BLaER1 (cell line): ENCODE measurements at regions not wholly inside any gene's neighbourhood (a gene's known extent, or its start where the extent isn't known, plus 50 kb on each side); places are given as distances from the start of the nearest gene placed in this dataset.
"Not testable (repeated sequence)": the region's sequence is repeated elsewhere in the genome, so short reads cannot be mapped to it uniquely, and the experiment has no call there.

Experiments used
- H3K27ac ChIP-seq: shearing (Covaris generic); formaldehyde crosslinking; 2 replicates; pipeline ENCODE4 v1.8.1; 2022
- H3K27me3 ChIP-seq: shearing (Covaris generic); formaldehyde crosslinking; 2 replicates; pipeline ENCODE4 v1.8.1; 2022
- H3K36me3 ChIP-seq: shearing (Covaris generic); formaldehyde crosslinking; 2 replicates; pipeline ENCODE4 v1.8.1; 2022
- H3K4me1 ChIP-seq: shearing (Covaris generic); formaldehyde crosslinking; 2 replicates; pipeline ENCODE4 v1.8.1; 2022
- H3K4me2 ChIP-seq: shearing (Covaris generic); formaldehyde crosslinking; 2 replicates; pipeline ENCODE4 v1.8.1; 2022
- H3K4me3 ChIP-seq: shearing (Covaris generic); formaldehyde crosslinking; 2 replicates; pipeline ENCODE4 v1.8.1; 2022
- H3K9ac ChIP-seq: shearing (Covaris generic); formaldehyde crosslinking; 2 replicates; pipeline ENCODE4 v1.8.1; 2022
- H3K9me3 ChIP-seq: shearing (Covaris generic); formaldehyde crosslinking; 2 replicates; pipeline ENCODE4 v1.8.1; 2022
- H4K20me1 ChIP-seq: shearing (Covaris generic); formaldehyde crosslinking; 2 replicates; pipeline ENCODE4 v1.8.1; 2022
- Cebpa-rat ChIP-seq: shearing (Covaris generic); IDR thresholded peaks from 2 replicates; pipeline ENCODE4 v1.8.1; 2022

- Histone ChIP-seq H3K4me1 (no peaks in the 10 kb centered on the region), H3K27ac (no peak overlapping the region), H3K36me3 (no peaks in the 10 kb centered on the region), H3K9ac (no peak overlapping the region), H3K4me3 (no peak overlapping the region), H3K9me3 (peaks cover 5% of the 10 kb centered on the region; the same call in 1 of the 2 replicates), H4K20me1 (no peaks in the 10 kb centered on the region), H3K4me2 (no peak overlapping the region), H3K27me3 (no peaks in the 10 kb centered on the region)
- no peak for TF ChIP-seq Cebpa-rat
Measured at GRCh38 chr12:92384571-92384970, 238.9 kb upstream of the BTG1 start.

GRCh38 chr12:92382383-92382878 is 236.8 kb upstream of the BTG1 start:
- no peaks in the 10 kb centered on the region for H3K4me1 ChIP-seq
- no peaks in the 10 kb centered on the region for H3K27me3 ChIP-seq
- H3K36me3 ChIP-seq = no peaks in the 10 kb centered on the region
- no peak overlapping the region for H3K27ac ChIP-seq
- TF ChIP-seq Cebpa-rat = no peak
- H3K4me2 ChIP-seq = no peak overlapping the region
- H3K9ac ChIP-seq = no peak overlapping the region
- H4K20me1 ChIP-seq = no peaks in the 10 kb centered on the region
- peaks cover 5% of the 10 kb centered on the region; the same call in 1 of the 2 replicates for H3K9me3 ChIP-seq
- no peak overlapping the region for H3K4me3 ChIP-seq

- no peaks in the 10 kb centered on the region for H3K36me3 ChIP-seq
- no peak overlapping the region for H3K9ac ChIP-seq
- no peaks in the 10 kb centered on the region for H4K20me1 ChIP-seq
- H3K27ac ChIP-seq = no peak overlapping the region
- no peak overlapping the region for H3K4me3 ChIP-seq
- H3K9me3 ChIP-seq = peaks cover 4% of the 10 kb centered on the region; the same call in 1 of the 2 replicates
- H3K4me2 ChIP-seq = no peak overlapping the region
- TF ChIP-seq Cebpa-rat = no peak
- H3K4me1 ChIP-seq = no peaks in the 10 kb centered on the region
- H3K27me3 ChIP-seq = no peaks in the 10 kb centered on the region
Measured at GRCh38 chr12:92381856-92382255, 236.2 kb upstream of the BTG1 start.

- TF ChIP-seq Cebpa-rat = no peak
- no peak overlapping the region for H3K9ac ChIP-seq
- H3K4me2 ChIP-seq = no peak overlapping the region
- no peaks in the 10 kb centered on the region for H3K36me3 ChIP-seq
- H3K4me1 ChIP-seq = no peaks in the 10 kb centered on the region
- H4K20me1 ChIP-seq = no peaks in the 10 kb centered on the region
- no peak overlapping the region for H3K4me3 ChIP-seq
- H3K27me3 ChIP-seq = no peaks in the 10 kb centered on the region
- no peaks in the 10 kb centered on the region for H3K9me3 ChIP-seq
- no peak overlapping the region for H3K27ac ChIP-seq
Measured at GRCh38 chr12:92378682-92379479, 233.2 kb upstream of the BTG1 start.

- not testable (repeated sequence) for H3K9me3 ChIP-seq, H3K9ac ChIP-seq, H3K4me1 ChIP-seq, H4K20me1 ChIP-seq, H3K4me3 ChIP-seq, H3K27me3 ChIP-seq, H3K36me3 ChIP-seq, H3K4me2 ChIP-seq, H3K27ac ChIP-seq
Measured at GRCh38 chr12:92375504-92375903, 229.9 kb upstream of the BTG1 start.

DNA sequence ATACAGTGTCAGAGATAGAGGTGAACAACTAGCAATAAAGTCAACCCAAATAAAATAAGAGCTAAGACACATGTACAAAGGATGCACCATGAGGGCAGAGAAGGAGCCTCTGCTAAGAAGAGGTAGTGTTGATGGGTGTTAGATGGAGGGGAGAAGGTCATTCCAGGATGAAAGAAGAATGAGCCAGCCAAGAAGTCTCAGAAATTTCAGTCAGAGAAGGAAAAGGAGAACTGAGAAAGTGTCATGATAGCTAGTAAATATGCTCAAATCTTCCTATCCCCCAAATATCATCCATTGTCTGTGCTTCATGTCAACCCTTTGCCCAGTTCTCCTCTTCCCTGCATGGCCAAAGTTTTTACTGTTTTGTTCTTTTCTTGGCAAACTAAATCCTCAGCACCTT is 225.2 kb upstream of the BTG1 start:
- H3K27me3 ChIP-seq = no peaks in the 10 kb centered on the region
- no peak overlapping the region for H3K4me3 ChIP-seq
- peaks cover 11% of the 10 kb centered on the region for H3K4me1 ChIP-seq
- H4K20me1 ChIP-seq = no peaks in the 10 kb centered on the region
- no peak for TF ChIP-seq Cebpa-rat
- no peak overlapping the region; the same call in 1 of the 2 replicates for H3K4me2 ChIP-seq
- H3K9ac ChIP-seq = no peak overlapping the region
- H3K27ac ChIP-seq = no peak overlapping the region
- no peaks in the 10 kb centered on the region for H3K36me3 ChIP-seq
- H3K9me3 ChIP-seq = no peaks in the 10 kb centered on the region

- Histone ChIP-seq H3K27ac (no peak overlapping the region), H3K4me2 (no peak overlapping the region), H3K9ac (no peak overlapping the region), H3K4me3 (no peak overlapping the region), H3K4me1 (peaks cover 23% of the 10 kb centered on the region), H4K20me1 (no peaks in the 10 kb centered on the region), H3K27me3 (no peaks in the 10 kb centered on the region), H3K36me3 (no peaks in the 10 kb centered on the region), H3K9me3 (no peaks in the 10 kb centered on the region)
- TF ChIP-seq Cebpa-rat = no peak
Measured at GRCh38 chr12:92369636-92370035, 224.0 kb upstream of the BTG1 start.

GRCh38 chr12:92369056-92369455 is 223.4 kb upstream of the BTG1 start:
- no peaks in the 10 kb centered on the region for H4K20me1 ChIP-seq

DNA sequence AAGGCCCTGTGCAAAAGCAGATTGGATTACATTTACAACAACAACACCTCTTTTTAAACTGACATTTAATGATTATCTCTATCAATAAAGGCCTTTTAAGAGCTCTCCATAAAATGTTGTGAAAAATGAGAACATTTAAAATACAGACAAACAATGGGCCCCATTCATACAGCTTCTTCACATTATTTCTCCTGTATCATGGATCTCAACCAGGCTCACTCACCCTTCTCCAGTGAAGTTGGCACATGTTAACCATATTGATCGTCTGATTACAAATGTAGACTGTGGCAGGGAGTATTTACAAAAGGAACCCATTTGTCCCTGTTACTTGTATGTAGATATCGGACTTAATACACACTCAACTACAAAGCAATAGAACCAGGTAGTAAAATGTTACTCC is 220.2 kb upstream of the BTG1 start:
- Histone ChIP-seq H3K9ac (no peak overlapping the region), H3K36me3 (no peaks in the 10 kb centered on the region), H3K4me3 (no peak overlapping the region), H3K27ac (peak overlapping the region; percentile 37; the same call in 1 of the 2 replicates), H3K27me3 (no peaks in the 10 kb centered on the region), H3K4me1 (peaks cover 47% of the 10 kb centered on the region), H3K9me3 (no peaks in the 10 kb centered on the region), H3K4me2 (peak overlapping the region; percentile 38; the same call in 1 of the 2 replicates), H4K20me1 (no peaks in the 10 kb centered on the region)
- TF ChIP-seq Cebpa-rat = no peak

More at GRCh38 chr12:92369056-92369455, 223.4 kb upstream of the BTG1 start:
- no peak overlapping the region for H3K9ac ChIP-seq
- no peaks in the 10 kb centered on the region for H3K27me3 ChIP-seq
- H3K4me1 ChIP-seq = peaks cover 29% of the 10 kb centered on the region
- no peaks in the 10 kb centered on the region for H3K36me3 ChIP-seq
- H3K9me3 ChIP-seq = no peaks in the 10 kb centered on the region
- no peak overlapping the region for H3K4me3 ChIP-seq
- no peak overlapping the region for H3K27ac ChIP-seq
- no peak for TF ChIP-seq Cebpa-rat
- H3K4me2 ChIP-seq = no peak overlapping the region

DNA sequence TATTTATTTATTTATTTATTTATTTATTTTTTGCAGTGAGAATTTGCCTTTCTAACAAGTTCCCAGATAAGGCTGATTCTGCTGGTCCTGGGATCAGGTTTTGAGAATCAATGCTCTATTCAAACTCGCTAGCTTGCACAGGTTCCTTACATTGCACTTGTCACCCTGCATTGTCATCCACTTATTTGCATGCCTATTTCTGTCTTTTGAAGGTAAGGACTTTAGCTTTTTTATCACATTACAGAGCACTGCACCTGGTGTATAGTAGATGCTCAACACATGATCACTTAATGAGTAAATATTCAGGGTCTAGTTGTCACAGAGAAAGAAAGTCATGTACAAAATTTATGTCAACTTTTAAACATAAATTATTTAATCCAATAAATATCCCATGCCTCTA is 219.7 kb upstream of the BTG1 start:
- H3K4me3 ChIP-seq = no peak overlapping the region
- H3K27ac ChIP-seq = no peak overlapping the region
- H4K20me1 ChIP-seq = no peaks in the 10 kb centered on the region
- peaks cover 49% of the 10 kb centered on the region for H3K4me1 ChIP-seq
- peak overlapping the region; percentile 38 for H3K4me2 ChIP-seq
- no peaks in the 10 kb centered on the region for H3K27me3 ChIP-seq
- no peaks in the 10 kb centered on the region; the same call in 1 of the 2 replicates for H3K9me3 ChIP-seq
- no peak overlapping the region for H3K9ac ChIP-seq
- TF ChIP-seq Cebpa-rat = no peak
- no peaks in the 10 kb centered on the region for H3K36me3 ChIP-seq
